ENCODE measurements at regions not wholly inside any gene's neighbourhood (a gene's known extent, or its start where the extent isn't known, plus 50 kb on each side); places are given as distances from the start of the nearest gene placed in this dataset.

DNA sequence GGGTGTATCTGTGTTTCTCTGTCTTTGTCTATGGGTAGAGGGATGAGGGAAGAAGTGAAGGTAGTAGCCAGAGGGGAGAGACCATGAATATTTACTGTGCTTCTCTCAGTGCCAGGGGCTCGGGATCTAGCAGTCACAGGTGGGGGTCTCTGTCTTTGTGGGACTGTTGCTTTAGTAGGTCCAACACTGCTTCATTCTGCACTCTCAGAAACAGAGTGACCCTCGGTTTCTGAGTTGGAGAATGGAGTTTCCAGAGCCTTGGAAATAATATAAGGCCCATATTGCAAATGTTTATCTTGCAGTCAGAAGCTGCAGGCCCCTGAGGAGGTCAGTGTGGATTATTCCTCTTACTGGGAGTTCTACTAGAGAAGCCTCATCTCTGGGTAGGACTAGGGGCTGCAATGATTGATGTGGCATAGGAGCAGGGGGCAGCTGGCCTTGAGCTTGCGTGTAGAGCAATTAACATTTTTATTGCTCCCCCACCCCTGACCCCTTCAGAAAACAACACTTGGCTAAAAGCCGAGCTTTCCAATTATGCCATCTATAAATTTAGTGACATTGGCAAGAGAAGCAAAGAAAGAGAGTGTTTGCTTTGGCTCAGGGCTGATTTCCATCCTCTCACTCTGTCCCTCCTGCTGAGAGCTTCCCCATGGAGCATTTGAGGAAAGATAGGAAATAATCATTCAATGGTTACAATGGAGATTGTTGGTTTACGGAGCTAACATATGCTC is 55.0 kb upstream of the TRPC7 start:
- Histone ChIP-seq H3K27me3 (ENCODE audit: control insufficient read depth, insufficient read depth, low read length) (no peaks in the 10 kb centered on the region), H3K4me3 (ENCODE audit: low read depth, low read length) (no peak overlapping the region), H3K9me3 (ENCODE audit: control insufficient read depth, insufficient read depth, low read length) (no peaks in the 10 kb centered on the region), H3K27ac (ENCODE audit: low read depth, low read length) (no peak overlapping the region)
- TF ChIP-seq, protein P1, sequence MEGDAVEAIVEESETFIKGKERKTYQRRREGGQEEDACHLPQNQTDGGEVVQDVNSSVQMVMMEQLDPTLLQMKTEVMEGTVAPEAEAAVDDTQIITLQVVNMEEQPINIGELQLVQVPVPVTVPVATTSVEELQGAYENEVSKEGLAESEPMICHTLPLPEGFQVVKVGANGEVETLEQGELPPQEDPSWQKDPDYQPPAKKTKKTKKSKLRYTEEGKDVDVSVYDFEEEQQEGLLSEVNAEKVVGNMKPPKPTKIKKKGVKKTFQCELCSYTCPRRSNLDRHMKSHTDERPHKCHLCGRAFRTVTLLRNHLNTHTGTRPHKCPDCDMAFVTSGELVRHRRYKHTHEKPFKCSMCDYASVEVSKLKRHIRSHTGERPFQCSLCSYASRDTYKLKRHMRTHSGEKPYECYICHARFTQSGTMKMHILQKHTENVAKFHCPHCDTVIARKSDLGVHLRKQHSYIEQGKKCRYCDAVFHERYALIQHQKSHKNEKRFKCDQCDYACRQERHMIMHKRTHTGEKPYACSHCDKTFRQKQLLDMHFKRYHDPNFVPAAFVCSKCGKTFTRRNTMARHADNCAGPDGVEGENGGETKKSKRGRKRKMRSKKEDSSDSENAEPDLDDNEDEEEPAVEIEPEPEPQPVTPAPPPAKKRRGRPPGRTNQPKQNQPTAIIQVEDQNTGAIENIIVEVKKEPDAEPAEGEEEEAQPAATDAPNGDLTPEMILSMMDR (IDR thresholded peaks at IDR 0.05; ENCODE audit: low read depth, low read length): no peak
- DNase-seq (ENCODE audit: low read depth, low spot score): no peak
- ChIA-PET POLR2A (no interaction called here), CTCF (no interaction called here)

DNA sequence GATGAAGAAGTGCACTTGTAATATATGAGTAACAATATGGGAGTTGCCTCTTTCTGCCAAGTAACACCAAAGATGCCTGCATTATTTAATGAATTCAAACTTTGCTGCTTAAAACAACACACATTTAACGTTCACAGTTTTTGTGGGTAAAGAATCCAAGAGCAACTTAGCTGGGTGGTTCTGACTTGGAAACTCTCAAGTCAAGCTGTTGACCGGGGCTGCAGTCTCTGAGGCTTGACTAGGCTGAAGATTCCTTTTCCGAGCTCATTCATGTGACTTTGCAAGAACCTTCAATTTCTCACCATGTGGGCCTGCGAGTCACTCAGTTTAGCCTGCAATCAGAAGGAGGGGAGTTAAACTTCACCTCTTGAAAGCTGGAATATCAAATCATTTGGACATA is 53.0 kb upstream of the TRPC7 start:
- no peak for DNase-seq (ENCODE audit: low read depth, low spot score)
- ChIA-PET CTCF (interaction anchor here (1.5 kb wide), 1 partner anchor 169 kb away, joined by 4 read pairs; no protein-coding TSS in a partner anchor), POLR2A (no interaction called here)
- H3K9me3 ChIP-seq (ENCODE audit: control insufficient read depth, insufficient read depth, low read length): no peaks in the 10 kb centered on the region
- H3K4me3 ChIP-seq (ENCODE audit: low read depth, low read length): no peak overlapping the region
- H3K27ac ChIP-seq (ENCODE audit: low read depth, low read length): no peak overlapping the region
- H3K27me3 ChIP-seq (ENCODE audit: control insufficient read depth, insufficient read depth, low read length): no peaks in the 10 kb centered on the region
- TF ChIP-seq, protein P1 (IDR thresholded peaks at IDR 0.05; ENCODE audit: low read depth, low read length): no peak
